HG03469 (cell line): ENCODE measurements at regions not wholly inside any gene's neighbourhood (a gene's known extent, or its start where the extent isn't known, plus 50 kb on each side); places are given as distances from the start of the nearest gene placed in this dataset.
"Not testable (repeated sequence)": the region's sequence is repeated elsewhere in the genome, so short reads cannot be mapped to it uniquely, and the experiment has no call there.

Experiments used
- ATAC-seq: cut with Tn5 transposase; IDR thresholded peaks from one replicate; pipeline ENCODE4 v1.9.1; 2021; ENCODE audit warnings: mild to moderate bottlenecking, moderate library complexity, moderate number of reproducible peaks; ENCODE audit not compliant: unreplicated experiment

- ATAC-seq = no peak
Measured at GRCh38 chr4:170736710-170737109, 647.0 kb upstream of the AADAT start.

- ATAC-seq = no peak
Measured at GRCh38 chr4:170729897-170730296, 640.1 kb upstream of the AADAT start.

GRCh38 chr4:170729236-170729635 is 639.5 kb upstream of the AADAT start:
- no peak for ATAC-seq

- ATAC-seq = no peak
Measured at GRCh38 chr4:170724191-170724590, 634.4 kb upstream of the AADAT start.

GRCh38 chr4:170723171-170723570 is 633.4 kb upstream of the AADAT start:
- no peak for ATAC-seq

- no peak for ATAC-seq
Measured at GRCh38 chr4:170721812-170722373, 632.1 kb upstream of the AADAT start.

- no peak for ATAC-seq
Measured at GRCh38 chr4:170716868-170717267, 627.1 kb upstream of the AADAT start.

- ATAC-seq = no peak
Measured at GRCh38 chr4:170705907-170706306, 616.2 kb upstream of the AADAT start.

GRCh38 chr4:170700064-170700463 is 610.3 kb upstream of the AADAT start:
- no peak for ATAC-seq

- ATAC-seq = peak; percentile 35
Measured at GRCh38 chr4:170698334-170698733, 608.6 kb upstream of the AADAT start.

GRCh38 chr4:170697845-170698244 is 608.1 kb upstream of the AADAT start:
- peak; percentile 8 for ATAC-seq

- no peak for ATAC-seq
Measured at GRCh38 chr4:170697045-170697444, 607.3 kb upstream of the AADAT start.

- ATAC-seq = no peak
Measured at GRCh38 chr4:170691168-170691567, 601.4 kb upstream of the AADAT start.

- ATAC-seq = no peak
Measured at GRCh38 chr4:170687751-170688150, 598.0 kb upstream of the AADAT start.

- ATAC-seq = not testable (repeated sequence)
Measured at GRCh38 chr4:170685701-170686100, 595.9 kb upstream of the AADAT start.

- ATAC-seq = no peak
Measured at GRCh38 chr4:170682558-170683294, 593.0 kb upstream of the AADAT start.

GRCh38 chr4:170682087-170682486 is 592.3 kb upstream of the AADAT start:
- not testable (repeated sequence) for ATAC-seq

GRCh38 chr4:170675568-170676262 is 586.0 kb upstream of the AADAT start:
- ATAC-seq = no peak

GRCh38 chr4:170674176-170674575 is 584.4 kb upstream of the AADAT start:
- ATAC-seq = no peak

- no peak for ATAC-seq
Measured at GRCh38 chr4:170672381-170672965, 582.7 kb upstream of the AADAT start.

GRCh38 chr4:170671171-170671570 is 581.4 kb upstream of the AADAT start:
- ATAC-seq = no peak

GRCh38 chr4:170667814-170668213 is 578.1 kb upstream of the AADAT start:
- ATAC-seq = no peak
